A549 (cell line): ENCODE measurements at regions not wholly inside any gene's neighbourhood (a gene's known extent, or its start where the extent isn't known, plus 50 kb on each side); places are given as distances from the start of the nearest gene placed in this dataset.

Source experiments
- ATAC-seq, 2 experiments: fragments of 200-7000 bp in 1 of 2; fragments of >200 bp in 1 of 2; cut with Nextera tagmentation in 1 of 2; cut with Tn5 transposase in 1 of 2; 3 replicates each; pipeline versions ENCODE4 v1.8.0 to v1.9.1; 2018 to 2020; ENCODE audit warnings: mild to moderate bottlenecking in 1 of 2, moderate library complexity in 1 of 2
- CTCF ChIA-PET: fragments of 300-600 bp; sonication (Branson Sonifier 250); formaldehyde crosslinking; extraction: SDS; loops from one replicate; lab custom pipeline; 2021; ENCODE audit warnings: antibody characterized with exemption, inconsistent platforms; lab: Yijun Ruan, JAX
- POLR2A ChIA-PET: fragments of 350-600 bp; formaldehyde crosslinking; extraction: SDS; loops from one replicate; lab custom pipeline; 2021; ENCODE audit warnings: antibody characterized with exemption, inconsistent platforms; lab: Yijun Ruan, JAX
- DNase-seq, 2 experiments: peaks; one replicate each; pipeline versions ENCODE4 v3.0.0 to v3.0.0-alpha.2; 2011 to 2016; ENCODE audit warnings: low read depth in 1 of 2, low spot score in 1 of 2
- FAIRE-seq: peaks from 2 replicates; lab custom pipeline; 2011; peaks lifted over from hg19 to GRCh38; lab: Jason Lieb, UNC
- H3K27ac ChIP-seq, 2 experiments: fragments of >200 bp; sonication (Bioruptor Twin); formaldehyde crosslinking; 3 replicates each; pipeline ENCODE4 v1.5.1; 2016 to 2017
- H3K4me1 ChIP-seq: fragments of >200 bp; sonication (Bioruptor Twin); formaldehyde crosslinking; 3 replicates; pipeline ENCODE4 v1.6.1; 2016
- H3K4me2 ChIP-seq: fragments of >200 bp; sonication (Bioruptor Twin); formaldehyde crosslinking; 3 replicates; pipeline ENCODE4 v1.6.1; 2016
- H3K4me3 ChIP-seq: fragments of >200 bp; sonication (Bioruptor Twin); formaldehyde crosslinking; 3 replicates; pipeline ENCODE4 v1.5.1; 2016
- H3K9me3 ChIP-seq: fragments of >200 bp; sonication (Bioruptor Twin); formaldehyde crosslinking; 3 replicates; pipeline ENCODE4 v1.6.1; 2016
- BHLHE40 ChIP-seq: IDR thresholded peaks from 2 replicates; pipeline ENCODE4 v1.6.1; 2012; ENCODE audit warnings: low read depth, low read length, inconsistent platforms
- CBX8 ChIP-seq: fragments of 200-600 bp; sonication (generic); IDR thresholded peaks from 2 replicates; pipeline ENCODE4 v1.6.1; 2016
- CHD2 ChIP-seq: fragments of 150-350 bp; IDR thresholded peaks from 2 replicates; pipeline ENCODE4 v1.6.1; 2014; ENCODE audit warnings: low read length; ENCODE audit not compliant: partially characterized antibody
- CTCF ChIP-seq: fragments of >200 bp; sonication (Bioruptor Twin); formaldehyde crosslinking; IDR thresholded peaks from 3 replicates; pipeline ENCODE4 v1.5.1; 2016
- EHMT2 ChIP-seq: fragments of 200-600 bp; sonication (generic); IDR thresholded peaks from 2 replicates; pipeline ENCODE4 v1.6.1; 2016; ENCODE audit warnings: antibody characterized with exemption, low read depth, mild to moderate bottlenecking, moderate library complexity
- HEYL ChIP-seq: fragments of 250-450 bp; sonication (Bioruptor Pico); IDR thresholded peaks from 2 replicates; pipeline ENCODE4 v1.8.0; 2021; ENCODE audit warnings: mild to moderate bottlenecking, moderate library complexity
- HMGXB4 ChIP-seq: fragments of 250-450 bp; sonication (Bioruptor Pico); IDR thresholded peaks from 2 replicates; pipeline ENCODE4 v1.5.0; 2021; ENCODE audit warnings: mild to moderate bottlenecking, moderate library complexity, borderline replicate concordance
- HOXB13 ChIP-seq: fragments of 250-450 bp; sonication (Bioruptor Pico); IDR thresholded peaks from 2 replicates; pipeline ENCODE4 v1.5.0; 2020; ENCODE audit warnings: low read depth, mild to moderate bottlenecking, moderate library complexity
- MAFK ChIP-seq: fragments of 450-650 bp; IDR thresholded peaks from 2 replicates; pipeline ENCODE4 v1.6.1; 2014; ENCODE audit not compliant: partially characterized antibody
- MYC ChIP-seq: IDR thresholded peaks from 2 replicates; pipeline ENCODE4 v1.6.1; 2012; ENCODE audit warnings: mild to moderate bottlenecking, inconsistent platforms, low read length, improper control_type of control experiment, borderline replicate concordance
- NPAS2 ChIP-seq: fragments of 250-450 bp; sonication (Bioruptor Pico); IDR thresholded peaks from 2 replicates; pipeline ENCODE4 v1.8.0; 2022; ENCODE audit warnings: mild to moderate bottlenecking, moderate library complexity, borderline replicate concordance
- PHF8 ChIP-seq: fragments of 200-600 bp; sonication (generic); IDR thresholded peaks from 2 replicates; pipeline ENCODE4 v1.6.1; 2016; ENCODE audit warnings: low read depth, mild to moderate bottlenecking, antibody characterized with exemption, moderate library complexity, borderline replicate concordance
- POLR2AphosphoS2 ChIP-seq: conservative IDR thresholded peaks from 2 replicates; pipeline ENCODE4 v1.6.1; 2012; ENCODE audit warnings: low read length, improper control_type of control experiment, inconsistent platforms
- REST ChIP-seq: fragments of 200-600 bp; sonication (generic); IDR thresholded peaks from 2 replicates; pipeline ENCODE4 v1.6.1; 2016; ENCODE audit warnings: antibody characterized with exemption, mild to moderate bottlenecking, moderate library complexity
- SMC3 ChIP-seq: fragments of >200 bp; sonication (Bioruptor Twin); formaldehyde crosslinking; IDR thresholded peaks from 3 replicates; pipeline ENCODE4 v1.6.1; 2018; ENCODE audit warnings: inconsistent platforms
- USF2 ChIP-seq: fragments of 450-650 bp; IDR thresholded peaks from 2 replicates; pipeline ENCODE4 v1.6.1; 2014; ENCODE audit warnings: antibody characterized with exemption
- ZC3H11A ChIP-seq: fragments of 450-650 bp; IDR thresholded peaks from 2 replicates; pipeline ENCODE4 v1.6.1; 2014; ENCODE audit warnings: antibody characterized with exemption, mild to moderate bottlenecking
- WGBS: methylation state at CpG from one replicate; pipeline ENCODE4 v1.1.6; 2017; ENCODE audit errors: missing lambda C conversion rate; 5-methylcytosine and 5-hydroxymethylcytosine counted together
- TF ChIP-seq, protein P1 (sequence below): fragments of 250-450 bp; sonication (Bioruptor Pico); IDR thresholded peaks from 2 replicates; pipeline ENCODE4 v1.5.0; 2020; ENCODE audit warnings: low read depth, mild to moderate bottlenecking, moderate library complexity

GRCh38 chr5:62707131-62707530 is 128.5 kb downstream of the LRRC70 start:
- no peak for DNase-seq
- ChIA-PET POLR2A (no interaction called here), CTCF (no interaction called here)
- TF ChIP-seq SMC3, result no peak
- no peak for TF ChIP-seq PHF8
- no peak for TF ChIP-seq HMGXB4 (CRISPR knock-in tag)
- TF ChIP-seq MYC, result no peak
- TF ChIP-seq POLR2AphosphoS2, result no peak
- no peak for TF ChIP-seq NPAS2
- WGBS, result 6% methylated on average over 2 of the region's 2 CpGs
- FAIRE-seq, result no peak
- Histone ChIP-seq H3K9me3 (peaks cover 7% of the 10 kb centered on the region; the same call in 1 of the 3 replicates), H3K27ac (no peak overlapping the region), H3K4me3 (no peak overlapping the region), H3K4me1 (no peaks in the 10 kb centered on the region), H3K4me2 (no peak overlapping the region)
- ATAC-seq, result no peak

GRCh38 chr5:62705022-62705421 is 126.4 kb downstream of the LRRC70 start:
- CTCF ChIA-PET, result no interaction called here
- no peak overlapping the region for H3K4me3 ChIP-seq
- H3K27ac ChIP-seq, result no peak overlapping the region
- 64% methylated on average over 2 of the region's 2 CpGs for WGBS
- no peak for DNase-seq
- H3K4me2 ChIP-seq, result no peak overlapping the region
- FAIRE-seq, result no peak
- H3K4me1 ChIP-seq, result no peaks in the 10 kb centered on the region
- ATAC-seq, result no peak
- POLR2A ChIA-PET, result no interaction called here
- H3K9me3 ChIP-seq, result peaks cover 7% of the 10 kb centered on the region; the same call in 1 of the 3 replicates
- TF ChIP-seq CTCF, result no peak
- TF ChIP-seq BHLHE40, result no peak
- TF ChIP-seq USF2, result no peak
- no peak for TF ChIP-seq CBX8
- TF ChIP-seq CHD2, result no peak
- TF ChIP-seq EHMT2, result no peak
- TF ChIP-seq REST, result no peak
- no peak for TF ChIP-seq HOXB13 (CRISPR knock-in tag)
- TF ChIP-seq, protein P1, sequence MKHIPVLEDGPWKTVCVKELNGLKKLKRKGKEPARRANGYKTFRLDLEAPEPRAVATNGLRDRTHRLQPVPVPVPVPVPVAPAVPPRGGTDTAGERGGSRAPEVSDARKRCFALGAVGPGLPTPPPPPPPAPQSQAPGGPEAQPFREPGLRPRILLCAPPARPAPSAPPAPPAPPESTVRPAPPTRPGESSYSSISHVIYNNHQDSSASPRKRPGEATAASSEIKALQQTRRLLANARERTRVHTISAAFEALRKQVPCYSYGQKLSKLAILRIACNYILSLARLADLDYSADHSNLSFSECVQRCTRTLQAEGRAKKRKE (CRISPR knock-in tag), result no peak
- no peak for TF ChIP-seq MAFK
- no peak for TF ChIP-seq HEYL (CRISPR knock-in tag)
- no peak for TF ChIP-seq ZC3H11A
- TF ChIP-seq POLR2AphosphoS2, result no peak
- TF ChIP-seq, all 56 proteins: peak for 0
